ENCODE measurements at regions not wholly inside any gene's neighbourhood (a gene's known extent, or its start where the extent isn't known, plus 50 kb on each side); places are given as distances from the start of the nearest gene placed in this dataset.
"Not testable (repeated sequence)": the region's sequence is repeated elsewhere in the genome, so short reads cannot be mapped to it uniquely, and the experiment has no call there.

DNA sequence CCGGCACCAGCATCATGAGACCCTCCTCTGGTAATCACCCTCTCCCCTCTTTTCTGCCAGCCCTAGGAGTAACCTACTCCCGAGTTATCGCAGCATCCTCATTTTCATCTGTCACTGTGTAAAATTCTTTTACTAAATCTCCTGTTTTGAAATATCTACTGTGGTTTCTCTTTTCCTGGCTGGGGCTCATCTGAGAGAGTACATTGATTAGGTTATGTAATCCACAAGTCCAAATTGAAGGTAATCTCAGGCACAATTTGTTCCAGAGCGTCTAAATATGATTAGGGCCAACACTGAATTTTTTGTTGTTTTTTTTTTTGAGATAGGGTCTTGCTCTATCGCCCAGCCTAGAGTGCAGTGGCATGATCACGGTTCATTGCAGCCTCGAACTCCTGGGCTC lies 142.4 kb downstream of the SMIM20 start:
- no peak for DNase-seq
- no peaks in the 10 kb centered on the region for H3K9me3 Mint-ChIP-seq
- no peak overlapping the region for H3K4me3 Mint-ChIP-seq
- H3K36me3 Mint-ChIP-seq (ENCODE audit: insufficient read depth), result no peaks in the 10 kb centered on the region
- H3K4me1 Mint-ChIP-seq (ENCODE audit: low read depth in 2 of 2), result peaks cover 0 to 12% of the 10 kb centered on the region in 2 donors
- no peak overlapping the region for H3K27ac Mint-ChIP-seq
- peaks cover 0 to 5% of the 10 kb centered on the region in 2 donors for H3K27me3 Mint-ChIP-seq
- no peak for ATAC-seq (replicated peaks)

GRCh38 chr4:26057839-26058238 lies 143.8 kb downstream of the SMIM20 start:
- ATAC-seq (replicated peaks); H3K9me3 Mint-ChIP-seq; DNase-seq; H3K27me3 Mint-ChIP-seq; H3K36me3 Mint-ChIP-seq (ENCODE audit: insufficient read depth); H3K27ac Mint-ChIP-seq; H3K4me3 Mint-ChIP-seq: not testable (repeated sequence)
- peaks cover 0 to 11% of the 10 kb centered on the region in 2 donors for H3K4me1 Mint-ChIP-seq (ENCODE audit: low read depth in 2 of 2)

DNA sequence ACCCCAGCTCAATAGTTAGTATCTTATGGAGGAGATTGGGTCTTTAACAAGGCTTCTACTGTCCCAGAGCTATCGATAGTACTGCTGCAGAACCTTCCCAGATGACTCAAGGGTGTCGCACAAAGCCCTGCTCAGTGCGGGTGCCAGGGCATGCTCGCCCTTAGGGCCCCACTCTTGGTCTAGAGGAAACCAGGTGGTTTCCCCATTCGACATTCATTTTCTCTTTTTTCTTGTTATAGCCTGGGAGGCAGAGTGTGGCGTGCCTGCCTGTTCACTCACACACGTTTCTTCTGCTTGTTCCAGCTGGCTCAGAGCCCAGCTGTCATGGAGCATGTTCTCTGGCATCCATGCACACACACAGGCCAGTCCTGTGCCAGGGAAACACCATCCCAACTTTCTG lies 144.5 kb downstream of the SMIM20 start:
- Mint-ChIP-seq H3K9me3 (no peaks in the 10 kb centered on the region), H3K27ac (peak overlapping the region; percentile 1 to 4), H3K4me1 (ENCODE audit: low read depth in 2 of 2) (peaks cover 0 to 6% of the 10 kb centered on the region in 2 donors), H3K27me3 (peaks cover 0 to 5% of the 10 kb centered on the region in 2 donors), H3K4me3 (no peak overlapping the region), H3K36me3 (ENCODE audit: insufficient read depth) (no peaks in the 10 kb centered on the region)
- ATAC-seq (replicated peaks) (peak; percentile 31), DNase-seq (no peak)

DNA sequence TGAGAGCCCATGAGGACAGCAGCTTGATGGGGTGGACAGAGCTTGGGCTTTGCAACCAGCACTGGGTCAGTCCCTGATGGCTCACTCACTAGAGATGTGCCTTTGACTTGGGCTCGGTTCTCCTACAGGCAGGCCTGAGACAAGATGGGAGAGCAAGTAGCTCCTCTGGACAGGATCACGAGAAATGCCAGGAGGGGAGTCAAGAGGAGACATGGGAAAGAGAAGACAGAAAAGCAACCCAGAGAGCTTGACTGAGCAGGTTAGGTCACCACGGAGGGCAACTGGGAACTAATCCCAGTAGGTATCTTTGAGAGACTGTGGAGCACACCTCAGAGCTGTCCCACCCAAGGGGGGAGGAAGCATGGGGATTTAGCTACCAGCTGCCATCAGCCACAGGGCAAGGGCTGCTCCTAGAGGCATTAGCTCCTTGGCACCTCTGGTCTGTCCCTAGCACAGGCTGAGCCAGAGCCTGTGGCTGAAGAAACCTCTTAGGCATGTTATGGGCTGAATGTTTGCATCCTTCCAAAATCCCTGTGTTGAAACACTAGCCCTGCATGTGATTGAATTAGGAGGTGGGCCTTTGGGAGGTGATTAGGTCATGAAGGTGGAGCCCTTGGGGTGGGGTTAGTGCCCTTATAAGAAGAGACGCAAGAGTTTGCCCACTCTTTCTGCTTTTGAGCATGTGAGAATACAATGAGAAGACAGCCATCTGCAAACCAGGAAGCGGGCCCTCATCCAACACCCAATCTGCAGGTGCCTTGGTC lies 145.6 kb downstream of the SMIM20 start:
- ATAC-seq (replicated peaks) (no peak), DNase-seq (no peak)
- Mint-ChIP-seq H3K9me3 (no peaks in the 10 kb centered on the region), H3K36me3 (ENCODE audit: insufficient read depth) (no peaks in the 10 kb centered on the region), H3K4me3 (no peak overlapping the region), H3K27me3 (peaks cover 0 to 5% of the 10 kb centered on the region in 2 donors), H3K27ac (no peak overlapping the region), H3K4me1 (ENCODE audit: low read depth in 2 of 2) (peaks cover 0 to 6% of the 10 kb centered on the region in 2 donors)

- Mint-ChIP-seq H3K4me3 (no peak overlapping the region), H3K27ac (no peak overlapping the region), H3K27me3 (peaks cover 0 to 5% of the 10 kb centered on the region in 2 donors), H3K9me3 (no peaks in the 10 kb centered on the region), H3K4me1 (ENCODE audit: low read depth in 2 of 2) (peaks cover 0 to 6% of the 10 kb centered on the region in 2 donors), H3K36me3 (ENCODE audit: insufficient read depth) (no peaks in the 10 kb centered on the region)
- ATAC-seq (replicated peaks) (no peak), DNase-seq (no peak)
Observed at GRCh38 chr4:26060286-26060685, 146.3 kb downstream of the SMIM20 start.

DNA sequence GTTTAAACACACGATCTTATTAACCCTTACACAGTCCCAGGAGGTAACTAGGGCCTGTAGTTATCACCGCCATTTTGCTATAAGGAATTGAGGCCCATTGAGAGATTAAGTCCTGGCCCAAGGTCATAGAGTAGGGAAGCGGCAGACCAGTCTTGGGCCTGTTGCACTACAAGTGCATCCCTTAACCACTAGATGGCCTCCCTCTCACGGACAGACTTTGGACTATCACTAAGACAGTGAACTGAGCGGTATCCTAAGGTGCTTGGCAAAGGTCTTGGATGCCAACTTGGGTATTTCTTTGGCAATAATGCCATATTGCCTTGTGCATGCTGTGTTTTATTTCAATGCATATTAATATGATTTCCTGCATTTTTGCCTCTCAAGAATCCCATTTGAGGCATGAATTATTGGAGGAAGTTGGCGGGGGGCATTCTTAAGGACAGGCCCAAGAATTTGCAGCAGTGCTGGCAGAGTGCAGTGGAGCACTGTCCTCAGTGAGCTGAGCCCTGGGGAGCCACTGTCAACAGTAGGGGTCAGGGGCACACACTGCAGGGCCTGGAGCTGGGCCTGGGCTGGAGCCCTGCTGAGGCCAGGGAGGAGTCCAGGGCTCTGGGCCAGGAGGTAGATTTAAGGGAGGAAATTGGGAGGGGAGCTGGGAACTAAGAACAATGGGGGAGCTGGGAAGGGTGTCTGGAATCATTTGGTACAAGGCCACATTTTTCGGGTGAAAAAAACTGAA lies 147.4 kb downstream of the SMIM20 start:
- ATAC-seq (replicated peaks), result peak; percentile 47
- no peaks in the 10 kb centered on the region for H3K36me3 Mint-ChIP-seq (ENCODE audit: insufficient read depth)
- peaks cover 0 to 6% of the 10 kb centered on the region in 2 donors for H3K4me1 Mint-ChIP-seq (ENCODE audit: low read depth in 2 of 2)
- H3K27ac Mint-ChIP-seq, result no peak overlapping the region
- no peak overlapping the region for H3K4me3 Mint-ChIP-seq
- peaks cover 5 to 10% of the 10 kb centered on the region in 2 donors for H3K27me3 Mint-ChIP-seq
- peak in 1 of 3 experiments; percentile 5 for DNase-seq
- H3K9me3 Mint-ChIP-seq, result no peaks in the 10 kb centered on the region

DNA sequence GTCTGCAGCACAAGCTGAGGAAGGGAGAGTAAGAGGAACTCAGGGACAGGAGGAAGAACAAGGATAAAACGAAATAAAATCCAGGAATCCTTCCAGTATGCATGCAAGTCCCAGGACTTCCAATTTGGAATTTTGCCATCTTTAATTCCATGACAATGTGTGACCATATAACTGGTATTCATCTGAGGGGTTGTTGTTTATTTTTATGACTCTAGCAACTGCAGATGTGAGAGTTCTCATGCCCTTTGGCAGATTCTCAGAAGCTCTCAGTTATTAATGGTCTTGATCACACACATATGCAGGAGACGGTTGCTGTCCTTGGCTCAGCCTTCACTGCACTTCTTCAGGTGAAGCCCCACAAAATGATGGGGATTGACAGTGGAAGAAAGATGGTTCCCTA lies 148.2 kb downstream of the SMIM20 start:
- DNase-seq, result no peak
- peaks cover 0 to 5% of the 10 kb centered on the region in 2 donors for H3K4me1 Mint-ChIP-seq (ENCODE audit: low read depth in 2 of 2)
- H3K4me3 Mint-ChIP-seq, result no peak overlapping the region
- peaks cover 3 to 15% of the 10 kb centered on the region in 2 donors for H3K27me3 Mint-ChIP-seq
- ATAC-seq (replicated peaks), result no peak
- H3K27ac Mint-ChIP-seq, result no peak overlapping the region
- no peaks in the 10 kb centered on the region for H3K9me3 Mint-ChIP-seq
- no peaks in the 10 kb centered on the region for H3K36me3 Mint-ChIP-seq (ENCODE audit: insufficient read depth)

- not testable (repeated sequence) for H3K4me1 Mint-ChIP-seq (ENCODE audit: low read depth in 2 of 2); H3K4me3 Mint-ChIP-seq; H3K27ac Mint-ChIP-seq; DNase-seq; ATAC-seq (replicated peaks); H3K36me3 Mint-ChIP-seq (ENCODE audit: insufficient read depth); H3K9me3 Mint-ChIP-seq
- peaks cover 0 to 24% of the 10 kb centered on the region in 2 donors for H3K27me3 Mint-ChIP-seq
Observed at GRCh38 chr4:26064009-26064408, 150.0 kb downstream of the SMIM20 start.

- DNase-seq (no peak), ATAC-seq (replicated peaks) (no peak)
- no peaks in the 10 kb centered on the region for H3K36me3 Mint-ChIP-seq (ENCODE audit: insufficient read depth)
- H3K27ac Mint-ChIP-seq, result no peak overlapping the region
- no peaks in the 10 kb centered on the region for H3K4me1 Mint-ChIP-seq (ENCODE audit: low read depth in 2 of 2)
- H3K27me3 Mint-ChIP-seq, result peaks cover 0 to 24% of the 10 kb centered on the region in 2 donors
- no peaks in the 10 kb centered on the region for H3K9me3 Mint-ChIP-seq
- H3K4me3 Mint-ChIP-seq, result no peak overlapping the region
Observed at GRCh38 chr4:26065833-26066232, 151.8 kb downstream of the SMIM20 start.

- Mint-ChIP-seq H3K9me3 (no peaks in the 10 kb centered on the region), H3K4me1 (ENCODE audit: low read depth in 2 of 2) (no peaks in the 10 kb centered on the region), H3K27me3 (peaks cover 0 to 24% of the 10 kb centered on the region in 2 donors), H3K4me3 (no peak overlapping the region), H3K27ac (no peak overlapping the region), H3K36me3 (ENCODE audit: insufficient read depth) (no peaks in the 10 kb centered on the region)
- no peak for ATAC-seq (replicated peaks)
- no peak for DNase-seq
Observed at GRCh38 chr4:26067035-26067434, 153.0 kb downstream of the SMIM20 start.

GRCh38 chr4:26069218-26069617 lies 155.2 kb downstream of the SMIM20 start:
- no peak overlapping the region for H3K4me3 Mint-ChIP-seq
- H3K4me1 Mint-ChIP-seq (ENCODE audit: low read depth in 2 of 2), result peaks cover 3% of the 10 kb centered on the region in 2 donors
- H3K36me3 Mint-ChIP-seq (ENCODE audit: insufficient read depth), result no peaks in the 10 kb centered on the region
- ATAC-seq (replicated peaks) (no peak), DNase-seq (no peak)
- no peak overlapping the region for H3K27ac Mint-ChIP-seq
- no peaks in the 10 kb centered on the region for H3K9me3 Mint-ChIP-seq
- peaks cover 0 to 24% of the 10 kb centered on the region in 2 donors for H3K27me3 Mint-ChIP-seq

GRCh38 chr4:26071688-26072087 lies 157.7 kb downstream of the SMIM20 start:
- no peak overlapping the region for H3K27ac Mint-ChIP-seq
- DNase-seq (no peak), ATAC-seq (replicated peaks) (no peak)
- peaks cover 0 to 12% of the 10 kb centered on the region in 2 donors for H3K27me3 Mint-ChIP-seq
- no peaks in the 10 kb centered on the region for H3K9me3 Mint-ChIP-seq
- no peak overlapping the region for H3K4me3 Mint-ChIP-seq
- peaks cover 6% of the 10 kb centered on the region for H3K36me3 Mint-ChIP-seq (ENCODE audit: insufficient read depth)
- peaks cover 18 to 28% of the 10 kb centered on the region in 2 donors for H3K4me1 Mint-ChIP-seq (ENCODE audit: low read depth in 2 of 2)

- Mint-ChIP-seq H3K27ac (peak overlapping the region; percentile 39 to 52), H3K4me3 (no peak overlapping the region), H3K36me3 (ENCODE audit: insufficient read depth) (peaks cover 6% of the 10 kb centered on the region), H3K9me3 (no peaks in the 10 kb centered on the region), H3K4me1 (ENCODE audit: low read depth in 2 of 2) (peaks cover 18 to 29% of the 10 kb centered on the region in 2 donors), H3K27me3 (peaks cover 0 to 9% of the 10 kb centered on the region in 2 donors)
- DNase-seq (no peak), ATAC-seq (replicated peaks) (no peak)
Observed at GRCh38 chr4:26073886-26074560, 160.0 kb downstream of the SMIM20 start.
